NCI-H748 treated with DMSO at 0.1 percent for 48 hours (cell line): ENCODE measurements at regions not wholly inside any gene's neighbourhood (a gene's known extent, or its start where the extent isn't known, plus 50 kb on each side); places are given as distances from the start of the nearest gene placed in this dataset.
"Not testable (repeated sequence)": the region's sequence is repeated elsewhere in the genome, so short reads cannot be mapped to it uniquely, and the experiment has no call there.

Experiments used
- DNase-seq: peaks from one replicate; lab custom pipeline; 2025; lab: John Stamatoyannopoulos, UW

GRCh38 chr11:64428693-64429092 is 69.7 kb downstream of the RPS6KA4 start:
- DNase-seq = no peak

GRCh38 chr11:64429970-64430369 is 71.0 kb downstream of the RPS6KA4 start:
- DNase-seq = no peak

- DNase-seq = no peak
These were observed 71.7 kb downstream of the RPS6KA4 start for GRCh38 chr11:64430645-64431044.

GRCh38 chr11:64436000-64436399 is 77.0 kb downstream of the RPS6KA4 start:
- no peak for DNase-seq

- no peak for DNase-seq
These were observed 78.5 kb downstream of the RPS6KA4 start for GRCh38 chr11:64437426-64437825.

GRCh38 chr11:64438986-64439771 is 80.2 kb downstream of the RPS6KA4 start:
- DNase-seq = no peak

GRCh38 chr11:64439772-64440491 is 81.0 kb downstream of the RPS6KA4 start:
- not testable (repeated sequence) for DNase-seq

- DNase-seq = no peak
These were observed 82.2 kb downstream of the RPS6KA4 start for GRCh38 chr11:64441127-64441526.

GRCh38 chr11:64443001-64443400 is 84.0 kb downstream of the RPS6KA4 start:
- no peak for DNase-seq

- DNase-seq = no peak
These were observed 86.0 kb downstream of the RPS6KA4 start for GRCh38 chr11:64444838-64445441.

- no peak for DNase-seq
These were observed 86.7 kb downstream of the RPS6KA4 start for GRCh38 chr11:64445651-64446050.

GRCh38 chr11:64447831-64448598 is 89.1 kb downstream of the RPS6KA4 start:
- DNase-seq = no peak

GRCh38 chr11:64448599-64449380 is 89.8 kb downstream of the RPS6KA4 start:
- peak; percentile 69 for DNase-seq

- peak; percentile 87 for DNase-seq
These were observed 90.6 kb downstream of the RPS6KA4 start for GRCh38 chr11:64449381-64450167.

- no peak for DNase-seq
These were observed 91.2 kb downstream of the RPS6KA4 start for GRCh38 chr11:64450168-64450560.

GRCh38 chr11:64451856-64452255 is 92.9 kb downstream of the RPS6KA4 start:
- no peak for DNase-seq

GRCh38 chr11:64453466-64453865 is 94.5 kb downstream of the RPS6KA4 start:
- no peak for DNase-seq

GRCh38 chr11:64455456-64456261 is 96.7 kb downstream of the RPS6KA4 start:
- DNase-seq = no peak

GRCh38 chr11:64456509-64457320 is 97.8 kb downstream of the RPS6KA4 start:
- no peak for DNase-seq
